ENCODE measurements at regions not wholly inside any gene's neighbourhood (a gene's known extent, or its start where the extent isn't known, plus 50 kb on each side); places are given as distances from the start of the nearest gene placed in this dataset.

DNA sequence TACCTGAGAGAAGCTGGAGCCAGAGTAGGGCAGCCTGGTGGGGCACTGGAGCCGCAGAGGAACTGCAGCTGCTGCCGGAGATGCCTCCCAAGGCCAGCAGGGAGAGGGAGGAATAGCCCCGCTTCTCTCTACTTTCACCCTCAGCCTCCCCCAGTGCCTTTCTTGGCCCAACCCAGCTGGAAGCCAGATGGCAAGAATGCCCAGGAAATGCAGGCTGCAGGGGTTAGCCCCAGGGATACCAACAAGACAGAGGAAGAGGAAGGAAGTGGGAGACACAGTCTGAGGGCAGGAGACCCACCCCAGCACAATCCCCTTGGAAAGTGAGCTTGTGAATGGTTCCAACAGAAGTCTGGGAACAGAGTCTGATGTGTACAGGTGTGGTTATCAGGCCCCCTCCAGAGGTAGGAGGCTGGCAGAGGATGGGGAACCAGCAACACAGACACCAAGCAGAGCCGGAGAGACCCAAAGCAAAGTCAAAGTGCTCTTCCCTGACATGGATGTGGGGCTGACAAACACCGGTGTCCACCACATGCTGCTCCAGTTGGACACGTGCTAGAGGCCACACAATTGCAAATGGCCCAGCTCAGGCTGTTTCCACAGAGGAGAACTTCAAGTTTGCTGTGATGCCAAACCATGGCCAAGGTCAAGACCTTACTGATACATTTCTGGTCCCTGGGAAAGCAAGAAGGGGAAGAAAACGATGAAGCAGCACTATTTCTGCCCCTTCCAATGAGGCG, 418.8 kb upstream of the PROK2 start:
- no peak for DNase-seq (ENCODE audit: low spot score)

GRCh38 chr3:72203105-72203504, 418.2 kb upstream of the PROK2 start:
- no peak for DNase-seq (ENCODE audit: low spot score)

DNA sequence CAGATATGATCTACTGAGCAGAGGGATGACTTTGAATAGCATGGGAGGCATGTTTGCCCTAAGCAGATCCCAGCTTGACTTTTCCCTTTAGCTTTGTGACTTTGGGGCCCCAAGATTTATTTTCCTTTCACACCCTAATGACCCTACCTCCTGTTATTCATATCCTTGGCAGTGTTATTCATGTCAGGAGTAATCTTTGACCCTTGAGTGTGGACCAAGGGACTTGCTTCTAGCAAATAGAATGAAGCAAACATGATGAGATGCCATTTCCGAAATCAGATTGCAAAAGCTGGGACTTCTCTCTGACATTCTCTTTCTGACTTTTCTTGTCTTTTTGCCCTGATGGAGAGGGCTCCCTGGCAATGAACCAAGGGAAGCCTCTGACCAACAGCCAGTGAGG, 415.4 kb upstream of the PROK2 start:
- DNase-seq (ENCODE audit: low spot score) = no peak

DNA sequence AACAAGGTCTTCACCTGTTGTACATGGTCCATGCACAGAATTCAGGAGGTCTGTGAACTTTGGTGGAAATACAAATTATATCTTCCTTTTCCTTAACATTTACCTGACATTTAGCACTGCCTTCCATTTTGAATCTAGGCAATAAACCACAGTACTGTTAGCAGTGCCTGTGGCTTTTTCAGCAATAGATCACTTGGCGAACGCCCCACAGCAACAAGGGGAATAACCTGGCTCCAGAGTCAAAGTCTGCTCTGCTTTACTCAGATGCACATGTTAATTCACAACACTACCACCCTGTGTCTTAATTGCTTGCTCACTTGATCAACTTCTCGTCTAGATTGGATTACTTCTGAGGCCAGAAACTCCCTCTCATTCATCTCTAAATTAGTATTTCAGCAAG, 414.6 kb upstream of the PROK2 start:
- DNase-seq (ENCODE audit: low spot score) = no peak

GRCh38 chr3:72196377-72196929, 411.5 kb upstream of the PROK2 start:
- no peak for DNase-seq (ENCODE audit: low spot score)

DNA sequence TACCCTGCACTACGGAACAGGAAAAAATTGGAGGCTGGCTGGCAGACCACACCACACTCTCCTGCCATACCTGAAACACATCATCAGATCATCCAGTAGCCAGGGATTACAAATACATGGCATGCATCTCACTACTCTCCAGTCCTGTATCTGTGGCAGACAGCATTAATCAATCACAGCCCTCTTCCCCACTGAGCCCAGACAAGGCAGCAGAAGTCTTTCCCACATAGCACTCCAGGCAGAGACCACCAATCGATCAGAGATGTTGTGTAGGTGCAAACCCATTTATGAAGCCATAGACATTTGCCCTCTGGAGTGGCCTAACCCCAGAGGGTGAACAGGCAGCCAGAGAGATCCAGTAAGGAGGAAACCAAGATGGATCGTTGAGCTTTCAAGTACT, 410.9 kb upstream of the PROK2 start:
- no peak for DNase-seq (ENCODE audit: low spot score)

DNA sequence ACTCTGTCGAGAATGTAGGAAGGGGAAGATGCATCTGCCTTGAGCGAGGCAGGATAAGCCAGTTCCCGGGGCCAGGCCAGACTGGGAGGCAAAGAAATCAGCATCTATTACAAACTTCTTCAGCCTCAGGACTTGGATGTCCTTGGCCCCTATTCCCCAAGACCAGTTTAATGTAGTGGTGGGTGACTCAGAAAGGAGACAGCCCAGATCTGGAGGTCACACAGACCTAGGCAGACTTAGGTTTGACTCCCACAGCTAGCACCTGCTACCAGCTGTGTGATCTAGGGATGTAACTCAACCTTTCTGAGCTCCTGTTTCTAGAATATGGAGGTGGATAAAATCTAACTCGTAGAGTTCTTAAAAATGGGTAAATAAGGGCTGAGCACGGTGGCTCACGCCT, 409.5 kb upstream of the PROK2 start:
- no peak for DNase-seq (ENCODE audit: low spot score)

GRCh38 chr3:72193771-72194430, 409.0 kb upstream of the PROK2 start:
- DNase-seq (ENCODE audit: low spot score) = no peak

DNA sequence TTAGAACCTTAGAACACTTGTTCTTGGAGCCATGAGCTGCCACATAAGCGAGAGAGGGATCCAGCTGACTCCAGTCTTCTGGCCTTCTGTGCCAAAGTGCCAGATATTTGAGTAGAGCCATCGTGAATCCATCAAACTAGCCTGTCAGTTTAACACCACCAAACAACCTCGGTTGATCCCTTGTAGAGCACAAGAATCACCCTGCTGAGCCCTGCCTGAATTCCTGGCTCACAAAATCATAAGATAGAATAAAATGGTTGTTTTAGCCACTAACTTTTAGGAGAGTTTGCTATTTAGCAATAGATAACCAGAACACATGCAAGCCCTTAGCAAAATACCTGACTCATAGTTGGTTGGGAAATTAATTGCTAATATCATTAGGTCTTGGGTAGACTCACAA, 407.6 kb upstream of the PROK2 start:
- DNase-seq (ENCODE audit: low spot score) = no peak

DNA sequence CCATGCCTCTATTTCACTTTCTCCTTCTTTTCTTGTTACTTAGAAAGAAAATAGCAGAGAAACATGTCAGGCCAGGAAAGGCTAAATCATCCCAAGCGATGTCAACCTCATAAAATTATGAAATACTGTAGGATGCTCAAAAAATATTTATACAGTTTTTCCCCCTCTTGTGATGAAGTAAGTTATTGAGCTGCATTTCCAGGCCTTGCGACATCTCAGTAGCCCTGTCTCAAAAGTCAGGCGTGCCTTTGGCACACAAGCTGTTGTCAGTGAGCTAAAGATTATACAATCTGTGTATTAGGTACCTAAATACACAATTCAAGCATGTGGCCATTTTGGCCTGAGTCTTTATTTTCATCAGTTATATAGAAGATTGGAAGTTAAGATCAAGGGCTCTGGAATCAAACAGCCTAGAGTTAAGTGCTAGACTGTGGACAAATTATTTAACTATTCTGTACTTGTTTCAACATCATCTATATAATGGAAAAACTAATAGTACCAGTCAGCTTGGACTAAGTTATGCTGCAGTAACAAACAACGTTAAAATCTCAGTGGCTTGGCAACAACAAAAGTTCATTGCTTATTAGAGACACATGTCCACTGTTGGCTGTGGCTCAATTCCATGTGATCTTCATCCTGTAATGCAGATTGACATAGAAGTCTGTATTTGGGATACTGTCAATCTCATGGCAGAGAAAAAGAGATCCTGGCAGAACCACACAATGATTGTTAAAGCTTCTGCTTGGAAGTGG, 406.4 kb upstream of the PROK2 start:
- DNase-seq (ENCODE audit: low spot score) = no peak

DNA sequence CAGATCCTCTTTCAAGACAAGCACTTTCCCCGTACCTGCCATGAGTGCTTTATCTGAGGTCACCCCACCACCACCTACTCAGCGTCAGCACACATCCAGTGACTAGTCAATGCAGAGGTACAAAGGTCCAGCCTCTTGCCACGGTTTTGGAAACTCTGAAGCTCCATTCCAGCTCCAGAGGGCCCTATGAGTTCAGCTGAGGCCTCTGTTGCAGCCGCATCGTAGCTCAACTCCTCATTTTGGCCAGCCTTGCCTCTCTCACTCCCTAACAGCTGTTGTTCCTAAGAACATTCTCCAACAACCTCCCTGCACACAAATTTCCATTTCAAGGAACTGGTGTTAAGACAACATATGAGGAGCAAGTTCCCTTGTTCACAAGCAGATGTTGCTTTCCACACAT, 405.1 kb upstream of the PROK2 start:
- DNase-seq (ENCODE audit: low spot score) = no peak

DNA sequence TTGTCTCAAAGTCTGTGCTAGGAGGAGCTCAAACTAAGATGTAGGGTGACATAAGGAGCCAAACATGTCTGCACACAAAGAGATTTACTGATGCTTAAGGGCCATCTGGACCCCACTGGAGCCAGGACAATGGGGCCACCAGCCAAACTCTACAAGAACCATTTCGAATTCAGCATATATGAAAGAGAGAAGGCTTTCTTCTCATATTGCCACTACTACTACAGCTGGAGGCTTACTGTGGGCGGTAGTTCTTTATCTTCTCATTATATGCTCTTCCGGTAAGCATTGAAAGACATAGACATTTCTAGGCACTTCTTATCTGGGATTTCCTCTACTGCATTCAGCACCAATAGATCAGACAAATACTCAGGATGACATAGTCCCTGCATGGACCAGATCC, 404.4 kb upstream of the PROK2 start:
- DNase-seq (ENCODE audit: low spot score) = no peak

GRCh38 chr3:72188536-72188935, 403.6 kb upstream of the PROK2 start:
- no peak for DNase-seq (ENCODE audit: low spot score)

DNA sequence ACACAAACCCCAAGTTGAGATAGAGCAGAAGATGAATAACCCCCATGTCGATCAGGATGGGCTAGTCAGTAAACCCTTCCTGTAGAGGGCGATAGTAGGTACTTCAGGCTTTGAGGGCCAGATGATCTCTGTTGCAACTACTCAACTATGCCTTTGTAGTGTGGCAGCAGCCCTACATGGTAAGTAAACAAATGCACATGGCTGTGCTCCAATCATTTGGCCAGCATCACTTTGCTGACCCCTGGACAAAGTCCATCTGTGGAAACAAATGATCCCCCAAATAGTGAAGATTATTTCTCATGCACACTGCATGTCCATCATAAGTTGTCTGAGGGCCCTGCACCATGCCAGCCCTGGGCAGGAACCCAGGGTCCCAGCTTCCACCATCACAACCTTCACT, 402.2 kb upstream of the PROK2 start:
- DNase-seq (ENCODE audit: low spot score) = peak; percentile 60

- peak; percentile 27 for DNase-seq (ENCODE audit: low spot score)
Measured at GRCh38 chr3:72186400-72186855, 401.5 kb upstream of the PROK2 start.

- DNase-seq (ENCODE audit: low spot score) = peak; percentile 40
Measured at GRCh38 chr3:72185549-72186399, 400.8 kb upstream of the PROK2 start.

DNA sequence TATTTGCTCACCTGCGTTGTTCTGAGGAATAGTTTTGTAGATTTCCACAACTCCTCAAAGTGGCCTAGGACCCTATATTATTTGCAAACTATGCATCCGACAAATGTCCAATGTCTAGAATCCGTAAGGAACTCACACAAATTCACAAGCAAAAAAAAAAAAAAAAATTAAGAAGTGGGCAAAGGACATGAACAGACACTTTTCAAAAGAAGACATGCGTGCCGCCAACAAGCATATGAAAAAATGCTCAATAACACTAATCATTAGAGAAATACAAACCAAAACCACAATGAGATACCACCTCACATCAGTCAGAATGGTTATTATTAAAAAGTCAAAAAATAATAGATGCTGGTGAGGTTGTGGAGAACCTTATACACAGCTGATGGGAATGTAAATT, 398.5 kb upstream of the PROK2 start:
- no peak for DNase-seq (ENCODE audit: low spot score)

GRCh38 chr3:72182206-72182605, 397.3 kb upstream of the PROK2 start:
- DNase-seq (ENCODE audit: low spot score) = no peak

- no peak for DNase-seq (ENCODE audit: low spot score)
Measured at GRCh38 chr3:72181251-72181650, 396.3 kb upstream of the PROK2 start.

DNA sequence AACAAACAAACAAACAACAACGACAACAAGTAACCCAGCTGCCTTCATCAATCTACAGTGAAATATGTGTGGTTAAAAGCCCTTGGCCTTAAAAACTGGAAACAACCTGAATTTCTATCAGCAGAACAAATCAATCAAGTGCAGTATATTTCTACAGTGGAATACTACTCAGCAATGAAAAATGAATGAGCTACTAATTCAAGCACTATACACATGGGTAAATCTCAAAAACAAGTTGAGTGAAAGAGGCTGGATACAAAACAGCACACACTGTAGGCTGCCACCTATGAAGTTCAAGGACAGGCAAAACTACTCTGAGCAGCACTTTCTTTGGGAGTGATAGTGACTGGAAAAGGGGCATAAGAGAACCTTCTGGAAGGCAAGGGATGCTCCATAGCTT, 395.5 kb upstream of the PROK2 start:
- DNase-seq (ENCODE audit: low spot score) = no peak

DNA sequence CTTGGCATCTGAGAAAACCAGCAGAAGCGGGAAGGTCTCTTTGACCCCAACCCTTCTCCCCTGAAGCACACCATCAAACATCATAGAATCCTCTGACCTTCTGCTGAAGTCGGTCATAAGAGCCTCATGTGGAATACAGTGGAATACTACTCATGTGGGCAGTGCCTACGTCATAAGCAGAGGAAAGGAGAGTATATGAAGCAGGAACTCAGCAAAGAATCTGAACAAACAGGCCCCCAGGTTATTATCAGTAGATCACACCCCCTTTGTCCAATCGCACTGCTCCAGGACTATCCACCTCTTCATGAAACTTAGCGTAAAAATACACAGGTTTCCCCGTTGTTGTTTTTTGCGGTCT, 394.1 kb upstream of the PROK2 start:
- DNase-seq (ENCODE audit: low spot score) = no peak
